ENCODE measurements at regions not wholly inside any gene's neighbourhood (a gene's known extent, or its start where the extent isn't known, plus 50 kb on each side); places are given as distances from the start of the nearest gene placed in this dataset.

- DNase-seq (ENCODE audit: low read depth): no peak
Measured at GRCh38 chr21:25133939-25134338, 473.3 kb downstream of the MRPL39 start.

- DNase-seq (ENCODE audit: low read depth): no peak
Measured at GRCh38 chr21:25127811-25128210, 479.5 kb downstream of the MRPL39 start.

- no peak for DNase-seq (ENCODE audit: low read depth)
Measured at GRCh38 chr21:25127007-25127406, 480.3 kb downstream of the MRPL39 start.

GRCh38 chr21:25126564-25126963 is 480.7 kb downstream of the MRPL39 start:
- DNase-seq (ENCODE audit: low read depth): no peak

DNA sequence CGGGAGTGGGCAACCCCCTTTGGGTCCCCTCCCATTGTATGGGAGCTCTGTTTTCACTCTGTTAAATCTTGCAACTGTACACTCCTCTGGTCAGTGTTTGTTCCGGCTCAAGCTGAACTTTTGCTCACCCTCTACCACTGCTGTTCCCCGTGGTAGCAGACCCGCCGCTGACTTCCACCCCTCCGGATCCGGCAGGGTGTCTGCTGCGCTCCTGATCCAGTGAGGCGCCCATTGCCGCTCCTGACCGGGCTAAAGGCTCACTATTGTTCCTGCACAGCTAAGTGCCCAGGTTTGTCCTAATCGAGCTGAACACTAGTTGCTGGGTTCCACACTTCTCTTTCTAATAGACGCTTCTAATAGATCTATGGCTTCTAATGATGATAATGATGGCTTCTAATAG is 488.6 kb downstream of the MRPL39 start:
- no peak for DNase-seq (ENCODE audit: low read depth)

GRCh38 chr21:25115021-25115420 is 492.3 kb downstream of the MRPL39 start:
- no peak for DNase-seq (ENCODE audit: low read depth)

GRCh38 chr21:25107708-25108107 is 499.6 kb downstream of the MRPL39 start:
- no peak for DNase-seq (ENCODE audit: low read depth)

DNA sequence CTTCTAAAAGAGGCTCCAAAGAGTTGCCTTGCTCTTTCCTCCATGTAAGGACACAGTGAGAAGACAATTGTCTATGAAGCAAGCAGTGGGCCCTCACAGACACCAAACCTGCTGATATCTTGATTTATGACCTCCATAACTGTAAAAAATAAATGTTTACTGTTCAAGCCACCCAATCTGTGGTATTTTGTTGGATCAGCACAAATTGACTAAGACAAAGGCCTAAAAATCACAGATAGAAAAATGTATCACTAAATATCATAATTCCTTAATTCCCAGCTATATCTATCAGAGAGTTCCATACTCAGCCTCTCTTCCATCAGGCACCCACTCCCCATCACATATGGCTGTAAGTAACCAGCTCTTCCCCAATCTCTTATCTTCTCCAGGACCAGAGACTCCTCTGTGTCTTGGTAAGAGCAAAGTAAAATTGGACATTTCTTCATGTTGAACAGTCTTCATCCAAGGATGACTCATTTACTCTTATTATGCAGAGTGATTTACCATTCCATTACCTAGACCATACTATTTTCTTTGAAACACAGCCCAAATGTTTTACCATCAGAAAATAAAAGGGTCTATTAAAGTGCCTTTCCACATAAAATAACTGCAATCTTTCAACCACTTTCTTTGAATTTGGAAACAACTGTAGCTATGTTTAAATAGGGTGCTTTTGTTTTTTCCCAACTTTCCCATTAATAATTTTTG is 503.6 kb downstream of the MRPL39 start:
- no peak for DNase-seq (ENCODE audit: low read depth)

DNA sequence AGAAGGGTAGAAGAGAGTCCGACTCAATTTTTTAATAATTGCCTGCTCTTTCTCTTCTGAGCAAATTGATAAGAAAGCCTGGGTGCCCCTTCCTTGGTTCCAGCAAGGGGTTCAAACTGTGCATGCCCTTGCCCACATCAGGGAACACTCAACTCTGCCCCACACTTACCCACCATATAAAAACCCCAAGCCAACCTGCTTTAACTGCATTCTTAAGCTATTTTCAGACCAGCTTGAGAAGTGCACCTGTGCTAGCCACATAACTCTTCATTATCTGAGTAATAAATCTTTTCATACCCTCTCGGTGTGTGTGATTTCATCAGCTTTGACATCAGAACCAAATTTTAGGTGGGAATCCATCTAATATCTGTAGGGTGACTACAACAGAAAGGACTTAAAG is 509.6 kb downstream of the MRPL39 start:
- no peak for DNase-seq (ENCODE audit: low read depth)

GRCh38 chr21:25094695-25095094 is 512.6 kb downstream of the MRPL39 start:
- no peak for DNase-seq (ENCODE audit: low read depth)

- no peak for DNase-seq (ENCODE audit: low read depth)
Measured at GRCh38 chr21:25092441-25093011, 514.8 kb downstream of the MRPL39 start.

DNA sequence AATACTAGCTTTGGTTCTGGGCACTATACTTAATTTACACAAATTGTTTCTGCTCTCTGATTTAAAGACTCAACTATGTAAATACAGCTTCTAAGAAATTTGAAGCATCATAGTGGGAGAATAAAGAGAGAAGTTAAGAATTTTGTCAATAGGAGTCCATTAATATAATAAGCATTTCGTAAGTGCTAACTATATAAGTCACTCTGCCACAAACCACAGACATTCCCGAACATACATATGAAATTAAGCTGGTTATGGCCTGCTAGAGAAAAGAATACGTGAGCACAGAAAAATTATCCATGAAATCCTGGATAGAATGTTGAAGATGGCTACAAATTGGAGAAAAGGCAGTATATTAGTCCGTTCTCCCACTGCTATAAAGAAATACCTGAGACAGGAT is 526.2 kb downstream of the MRPL39 start:
- DNase-seq (ENCODE audit: low read depth): no peak

- no peak for DNase-seq (ENCODE audit: low read depth)
Measured at GRCh38 chr21:25080661-25081060, 526.6 kb downstream of the MRPL39 start.

GRCh38 chr21:25080141-25080540 is 527.1 kb downstream of the MRPL39 start:
- DNase-seq (ENCODE audit: low read depth): no peak

DNA sequence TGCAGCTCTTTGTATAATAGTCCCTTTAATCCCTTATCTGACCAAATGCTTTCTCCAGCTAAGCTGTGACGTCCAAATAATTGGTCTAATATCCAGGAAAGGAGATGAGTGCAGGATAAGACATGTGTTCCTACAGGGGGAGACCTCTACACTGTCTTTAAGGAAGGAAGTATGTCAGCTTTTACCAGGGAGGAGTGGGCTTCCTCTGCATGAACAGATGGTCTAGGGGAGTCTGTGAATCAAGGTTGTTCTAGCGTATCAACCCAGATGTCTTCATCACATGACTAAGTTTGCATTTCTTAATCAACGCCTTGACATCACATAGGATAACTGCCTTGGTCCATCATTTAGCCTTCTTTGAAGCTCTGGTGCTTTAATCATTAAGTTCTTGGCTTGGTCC is 528.2 kb downstream of the MRPL39 start:
- DNase-seq (ENCODE audit: low read depth): no peak

GRCh38 chr21:25062061-25062460 is 545.2 kb downstream of the MRPL39 start:
- DNase-seq (ENCODE audit: low read depth): no peak

GRCh38 chr21:25054689-25055088 is 552.6 kb downstream of the MRPL39 start:
- no peak for DNase-seq (ENCODE audit: low read depth)

- no peak for DNase-seq (ENCODE audit: low read depth)
Measured at GRCh38 chr21:25039461-25040380, 567.6 kb downstream of the MRPL39 start.

- DNase-seq (ENCODE audit: low read depth): no peak
Measured at GRCh38 chr21:25036775-25037174, 570.5 kb downstream of the MRPL39 start.

GRCh38 chr21:25031750-25032149 is 575.5 kb downstream of the MRPL39 start:
- no peak for DNase-seq (ENCODE audit: low read depth)

- DNase-seq (ENCODE audit: low read depth): no peak
Measured at GRCh38 chr21:25029580-25029979, 577.7 kb downstream of the MRPL39 start.

DNA sequence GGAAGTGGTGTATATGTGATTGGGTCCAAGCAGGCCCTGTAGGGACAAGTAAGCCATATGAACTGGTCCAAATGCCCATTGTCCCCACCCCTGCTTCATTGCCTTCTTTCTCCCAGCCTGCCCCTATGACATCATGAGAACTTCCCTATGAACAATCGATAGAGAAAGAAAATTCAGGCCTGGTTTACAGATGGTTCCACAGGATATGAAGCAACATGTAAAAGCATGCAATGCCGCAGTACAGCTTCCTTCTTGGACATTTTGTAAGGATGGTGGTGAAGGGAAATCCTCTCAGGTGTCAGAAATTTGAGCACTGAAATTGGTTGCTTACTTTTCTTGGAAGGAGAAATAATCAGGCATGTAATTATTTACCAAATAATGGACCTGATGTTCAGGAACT is 581.7 kb downstream of the MRPL39 start:
- no peak for DNase-seq (ENCODE audit: low read depth)

GRCh38 chr21:25024639-25025038 is 582.6 kb downstream of the MRPL39 start:
- no peak for DNase-seq (ENCODE audit: low read depth)
